ENCODE measurements at regions not wholly inside any gene's neighbourhood (a gene's known extent, or its start where the extent isn't known, plus 50 kb on each side); places are given as distances from the start of the nearest gene placed in this dataset.

GRCh38 chr6:165873976-165874375 lies 210.9 kb upstream of the PDE10A start:
- Mint-ChIP-seq H3K4me1 (no peaks in the 10 kb centered on the region), H3K27ac (no peak overlapping the region), H3K36me3 (no peaks in the 10 kb centered on the region), H3K27me3 (ENCODE audit: low read depth in 3 of 3) (peaks cover 2 to 6% (median 6%) of the 10 kb centered on the region in 3 donors), H3K4me3 (no peak overlapping the region), H3K9me3 (peaks cover 0 to 14% (median 5%) of the 10 kb centered on the region in 7 donors)
- no peak for TF ChIP-seq CTCF (IDR thresholded peaks at IDR 0.05)
- Histone ChIP-seq H3K9ac (ENCODE audit: insufficient read depth, low read length, poor library complexity, severe bottlenecking) (no peak overlapping the region), H2AFZ (ENCODE audit: insufficient read depth, low read depth, low read length, poor library complexity, severe bottlenecking) (no peak overlapping the region), H3K27ac (ENCODE audit: low read depth in 1 of 2, low read length in 2 of 2) (no peak overlapping the region), H3K4me1 (ENCODE audit: control insufficient read depth in 1 of 2, insufficient read depth in 2 of 2, low read length in 2 of 2) (no peaks in the 10 kb centered on the region), H3K9me3 (replicated peaks in 1 of 2; ENCODE audit: control insufficient read depth in 1 of 2, insufficient read depth in 1 of 2, low read length in 2 of 2) (no peaks in the 10 kb centered on the region), H4K20me1 (ENCODE audit: insufficient read depth, low read length) (no peaks in the 10 kb centered on the region), H3K4me3 (replicated peaks in 1 of 3; ENCODE audit: low read depth in 2 of 3, low read length in 3 of 3) (no peak overlapping the region), H3K36me3 (replicated peaks in 1 of 2; ENCODE audit: control insufficient read depth in 1 of 2, insufficient read depth in 2 of 2, low read length in 2 of 2) (no peaks in the 10 kb centered on the region), H3K27me3 (ENCODE audit: control insufficient read depth in 2 of 2, insufficient read depth in 2 of 2, low read length in 2 of 2) (no peaks in the 10 kb centered on the region), H3K4me2 (replicated peaks; ENCODE audit: extremely low read depth, low read length, poor library complexity, severe bottlenecking) (no peak overlapping the region), H3K79me2 (ENCODE audit: insufficient read depth, low read length) (no peaks in the 10 kb centered on the region)
- intact Hi-C loops (cut with micrococcal nuclease) = no loop called here
- 100% methylated on average over 1 of the region's 2 CpGs for WGBS (ENCODE audit: insufficient coverage)
- DNase-seq = no peak

- Histone ChIP-seq H3K4me3 (replicated peaks in 1 of 3; ENCODE audit: low read depth in 2 of 3, low read length in 3 of 3) (no peak overlapping the region), H3K9ac (ENCODE audit: insufficient read depth, low read length, poor library complexity, severe bottlenecking) (no peak overlapping the region), H2AFZ (ENCODE audit: insufficient read depth, low read depth, low read length, poor library complexity, severe bottlenecking) (no peak overlapping the region), H3K4me2 (replicated peaks; ENCODE audit: extremely low read depth, low read length, poor library complexity, severe bottlenecking) (no peak overlapping the region), H4K20me1 (ENCODE audit: insufficient read depth, low read length) (no peaks in the 10 kb centered on the region), H3K79me2 (ENCODE audit: insufficient read depth, low read length) (no peaks in the 10 kb centered on the region), H3K9me3 (replicated peaks in 1 of 2; ENCODE audit: control insufficient read depth in 1 of 2, insufficient read depth in 1 of 2, low read length in 2 of 2) (no peaks in the 10 kb centered on the region), H3K36me3 (replicated peaks in 1 of 2; ENCODE audit: control insufficient read depth in 1 of 2, insufficient read depth in 2 of 2, low read length in 2 of 2) (no peaks in the 10 kb centered on the region), H3K27ac (ENCODE audit: low read depth in 1 of 2, low read length in 2 of 2) (no peak overlapping the region), H3K4me1 (ENCODE audit: control insufficient read depth in 1 of 2, insufficient read depth in 2 of 2, low read length in 2 of 2) (no peaks in the 10 kb centered on the region), H3K27me3 (ENCODE audit: control insufficient read depth in 2 of 2, insufficient read depth in 2 of 2, low read length in 2 of 2) (no peaks in the 10 kb centered on the region)
- H3K4me1 Mint-ChIP-seq = no peaks in the 10 kb centered on the region
- no peak for DNase-seq
- H3K4me3 Mint-ChIP-seq = no peak overlapping the region
- peaks cover 2 to 6% (median 6%) of the 10 kb centered on the region in 3 donors for H3K27me3 Mint-ChIP-seq (ENCODE audit: low read depth in 3 of 3)
- intact Hi-C loops (cut with micrococcal nuclease) = no loop called here
- no peak overlapping the region for H3K27ac Mint-ChIP-seq
- WGBS (ENCODE audit: insufficient coverage) = 79% methylated on average over 5 of the region's 5 CpGs
- no peak for TF ChIP-seq CTCF (IDR thresholded peaks at IDR 0.05)
- peaks cover 0 to 14% (median 5%) of the 10 kb centered on the region in 7 donors for H3K9me3 Mint-ChIP-seq
- H3K36me3 Mint-ChIP-seq = no peaks in the 10 kb centered on the region
These were observed 209.8 kb upstream of the PDE10A start for GRCh38 chr6:165872811-165873210.
